Posterior cingulate gyrus (tissue), 11 donors: ENCODE measurements at regions not wholly inside any gene's neighbourhood (a gene's known extent, or its start where the extent isn't known, plus 50 kb on each side); places are given as distances from the start of the nearest gene placed in this dataset.

ENCODE experiments used
- DNase-seq, 10 donors: peaks; one replicate each; pipeline versions ENCODE4 v3.0.0 to v3.0.0-alpha.2; 2020 to 2021; ENCODE audit warnings: mixed read lengths in 3 of 10
- intact Hi-C: fragments of 100-400 bp; cut with DNase I; formaldehyde crosslinking; loops from one replicate; pipeline ENCODE4 v1.15.1; 2023

- intact Hi-C loops, result no loop called here
- peak in 1 of 10 donors; percentile 22 for DNase-seq
These were observed 87.3 kb downstream of the TMEM100 start for GRCh38 chr17:55635253-55635914.

- intact Hi-C loops, result no loop called here
- DNase-seq, result no peak
These were observed 88.0 kb downstream of the TMEM100 start for GRCh38 chr17:55634702-55635101.

GRCh38 chr17:55632893-55633292, 89.8 kb downstream of the TMEM100 start:
- DNase-seq, result no peak
- intact Hi-C loops, result no loop called here

- DNase-seq, result no peak
- intact Hi-C loops, result no loop called here
These were observed 90.4 kb downstream of the TMEM100 start for GRCh38 chr17:55632236-55632635.

- no peak for DNase-seq
- intact Hi-C loops, result no loop called here
These were observed 92.7 kb downstream of the TMEM100 start for GRCh38 chr17:55629995-55630394.

- DNase-seq, result no peak
- intact Hi-C loops, result no loop called here
These were observed 97.1 kb downstream of the TMEM100 start for GRCh38 chr17:55625521-55625920.

- intact Hi-C loops, result no loop called here
- DNase-seq, result no peak
These were observed 97.8 kb downstream of the TMEM100 start for GRCh38 chr17:55624772-55625433.

- intact Hi-C loops, result no loop called here
- no peak for DNase-seq
These were observed 100.1 kb downstream of the TMEM100 start for GRCh38 chr17:55622547-55622946.

GRCh38 chr17:55620945-55621344, 101.7 kb downstream of the TMEM100 start:
- intact Hi-C loops, result no loop called here
- DNase-seq, result no peak

GRCh38 chr17:55620023-55620422, 102.6 kb downstream of the TMEM100 start:
- intact Hi-C loops, result no loop called here
- no peak for DNase-seq

- peak in 1 of 10 donors; percentile 50 for DNase-seq
- intact Hi-C loops, result no loop called here
These were observed 105.2 kb downstream of the TMEM100 start for GRCh38 chr17:55617441-55617840.

- DNase-seq, result no peak
- intact Hi-C loops, result no loop called here
These were observed 102.8 kb upstream of the SMIM36 start for GRCh38 chr17:55614061-55614460.

- intact Hi-C loops, result no loop called here
- no peak for DNase-seq
These were observed 101.5 kb upstream of the SMIM36 start for GRCh38 chr17:55612691-55613141.

- no peak for DNase-seq
- intact Hi-C loops, result no loop called here
These were observed 96.6 kb upstream of the SMIM36 start for GRCh38 chr17:55607731-55608341.

- intact Hi-C loops, result no loop called here
- no peak for DNase-seq
These were observed 95.2 kb upstream of the SMIM36 start for GRCh38 chr17:55606488-55606815.

GRCh38 chr17:55605705-55606487, 94.6 kb upstream of the SMIM36 start:
- intact Hi-C loops, result no loop called here
- DNase-seq, result peak in 1 of 10 donors; percentile 10

GRCh38 chr17:55601874-55602364, 90.7 kb upstream of the SMIM36 start:
- intact Hi-C loops, result no loop called here

GRCh38 chr17:55598495-55598894, 87.2 kb upstream of the SMIM36 start:
- intact Hi-C loops, result no loop called here
- no peak for DNase-seq

More at GRCh38 chr17:55601874-55602364, 90.7 kb upstream of the SMIM36 start:
- DNase-seq, result no peak

GRCh38 chr17:55588446-55589242, 77.4 kb upstream of the SMIM36 start:
- no peak for DNase-seq
- intact Hi-C loops, result no loop called here

- intact Hi-C loops, result no loop called here
These were observed 76.4 kb upstream of the SMIM36 start for GRCh38 chr17:55587608-55588139.

More at GRCh38 chr17:55587608-55588139, 76.4 kb upstream of the SMIM36 start:
- no peak for DNase-seq
